IMR-90 (cell line): ENCODE measurements at regions not wholly inside any gene's neighbourhood (a gene's known extent, or its start where the extent isn't known, plus 50 kb on each side); places are given as distances from the start of the nearest gene placed in this dataset.

Experiments
- ATAC-seq: fragments of 200-7000 bp; cut with Tn5 transposase; 2 replicates; pipeline ENCODE4 v1.9.1; 2020; ENCODE audit warnings: low read depth, mild to moderate bottlenecking, moderate library complexity
- BruUV-seq: library from RNA; stranded (reverse); fragments of 400-500 nt; replicated peaks from 2 replicates; lab custom pipeline; 2021; lab: Mats Ljungman, UMichigan
- CTCF ChIA-PET: fragments of 300-600 bp; formaldehyde crosslinking; extraction: SDS; loops from one replicate; lab custom pipeline; 2021; ENCODE audit warnings: antibody characterized with exemption; lab: Yijun Ruan, JAX
- POLR2A ChIA-PET: fragments of 300-600 bp; sonication (Branson Sonifier 250); formaldehyde crosslinking; loops from one replicate; lab custom pipeline; 2022; ENCODE audit warnings: antibody characterized with exemption; ENCODE audit not compliant: unreplicated experiment; lab: Charles Lee
- DNase-seq: peaks from one replicate; pipeline ENCODE4 v3.0.0; 2013
- H2AFZ ChIP-seq: replicated peaks from 2 replicates; pipeline ENCODE3; 2013; ENCODE audit warnings: low read length, mild to moderate bottlenecking; ENCODE audit not compliant: poor library complexity
- H2AK5ac ChIP-seq: 2 replicates; pipeline ENCODE4 v1.6.1; 2013; ENCODE audit warnings: low read depth, low read length, inconsistent platforms
- H2AK9ac ChIP-seq: replicated peaks from 2 replicates; pipeline ENCODE3; 2013; ENCODE audit warnings: mild to moderate bottlenecking, low read depth, low read length, moderate library complexity; ENCODE audit not compliant: poor library complexity
- H2BK120ac ChIP-seq: 2 replicates; pipeline ENCODE4 v1.6.1; 2013; ENCODE audit warnings: low read depth, low read length, inconsistent platforms
- H2BK15ac ChIP-seq: 3 replicates; pipeline ENCODE4 v1.6.1; 2013; ENCODE audit warnings: low read depth, low read length, inconsistent platforms
- H2BK20ac ChIP-seq: 2 replicates; pipeline ENCODE4 v1.6.1; 2013; ENCODE audit warnings: low read depth, mild to moderate bottlenecking, inconsistent platforms, low read length, moderate library complexity
- H2BK5ac ChIP-seq: 2 replicates; pipeline ENCODE4 v1.6.1; 2013; ENCODE audit warnings: mild to moderate bottlenecking, low read depth, low read length, inconsistent platforms; ENCODE audit not compliant: poor library complexity, severe bottlenecking
- H3K14ac ChIP-seq: replicated peaks from 2 replicates; pipeline ENCODE4 v1.6.1; 2013; ENCODE audit warnings: low read depth, low read length, inconsistent platforms
- H3K18ac ChIP-seq: 2 replicates; pipeline ENCODE4 v1.6.1; 2013; ENCODE audit warnings: low read depth, low read length, control low read depth
- H3K23ac ChIP-seq: 2 replicates; pipeline ENCODE4 v1.6.1; 2013; ENCODE audit warnings: low read depth, low read length, inconsistent platforms
- H3K27ac ChIP-seq: 2 replicates; pipeline ENCODE4 v1.5.1; 2013; ENCODE audit warnings: mild to moderate bottlenecking, control low read depth, low read length; ENCODE audit not compliant: insufficient read depth
- H3K27me3 ChIP-seq: 2 replicates; pipeline ENCODE4 v1.6.1; 2013; ENCODE audit warnings: low read length; ENCODE audit not compliant: control insufficient read depth, insufficient read depth
- H3K36me3 ChIP-seq: 2 replicates; pipeline ENCODE4 v1.6.1; 2013; ENCODE audit warnings: low read length, mixed read lengths; ENCODE audit not compliant: control insufficient read depth, insufficient read depth
- H3K4ac ChIP-seq: 2 replicates; pipeline ENCODE4 v1.6.1; 2013; ENCODE audit warnings: low read depth, low read length, inconsistent platforms
- H3K4me1 ChIP-seq: 2 replicates; pipeline ENCODE4 v1.6.1; 2013; ENCODE audit warnings: low read length, mixed read lengths; ENCODE audit not compliant: control insufficient read depth, insufficient read depth
- H3K4me2 ChIP-seq: 2 replicates; pipeline ENCODE4 v1.6.1; 2013; ENCODE audit warnings: low read depth, mild to moderate bottlenecking, control low read depth, low read length, moderate library complexity
- H3K4me3 ChIP-seq: 2 replicates; pipeline ENCODE4 v1.5.1; 2013; ENCODE audit warnings: low read depth, mild to moderate bottlenecking, control low read depth, low read length, moderate library complexity; ENCODE audit not compliant: insufficient read depth
- H3K56ac ChIP-seq: 2 replicates; pipeline ENCODE4 v1.6.1; 2013; ENCODE audit warnings: low read length, inconsistent platforms; ENCODE audit not compliant: insufficient read depth; ENCODE audit errors: extremely low read depth
- H3K79me1 ChIP-seq, 2 experiments: 2 replicates each; pipeline ENCODE4 v1.6.1; 2013; ENCODE audit warnings: low read length in 2 of 2, inconsistent platforms in 1 of 2, low read depth in 1 of 2
- H3K9ac ChIP-seq: 2 replicates; pipeline ENCODE4 v1.6.1; 2013; ENCODE audit warnings: low read depth, low read length, control low read depth
- H3K9me1 ChIP-seq: 2 replicates; pipeline ENCODE4 v1.6.1; 2013; ENCODE audit warnings: low read length, inconsistent platforms; ENCODE audit not compliant: insufficient read depth
- H3K9me3 ChIP-seq: 2 replicates; pipeline ENCODE4 v1.6.1; 2013; ENCODE audit warnings: low read length; ENCODE audit not compliant: control insufficient read depth, insufficient read depth
- H4K20me1 ChIP-seq: 2 replicates; pipeline ENCODE4 v1.6.1; 2013; ENCODE audit warnings: low read length, inconsistent platforms; ENCODE audit not compliant: insufficient read depth
- H4K5ac ChIP-seq: 2 replicates; pipeline ENCODE4 v1.6.1; 2013; ENCODE audit warnings: mild to moderate bottlenecking, low read depth, low read length, control low read depth
- H4K8ac ChIP-seq, 2 experiments: 2 replicates each; pipeline ENCODE4 v1.6.1; 2013; ENCODE audit warnings: low read depth in 2 of 2, low read length in 2 of 2, control low read depth in 1 of 2, inconsistent platforms in 1 of 2
- H4K91ac ChIP-seq: 2 replicates; pipeline ENCODE4 v1.6.1; 2013; ENCODE audit warnings: low read depth, low read length, inconsistent platforms; ENCODE audit not compliant: insufficient read depth
- BHLHE40 ChIP-seq: fragments of 150-350 bp; IDR thresholded peaks from 2 replicates; pipeline ENCODE4 v1.6.1; 2016; ENCODE audit warnings: mild to moderate bottlenecking, low read depth, low read length
- CEBPB ChIP-seq: IDR thresholded peaks from 2 replicates; pipeline ENCODE4 v1.6.1; 2012; ENCODE audit warnings: low read depth, low read length, improper control_type of control experiment
- CHD1 ChIP-seq: IDR thresholded peaks from 2 replicates; pipeline ENCODE4 v1.6.1; 2012; ENCODE audit warnings: low read depth, low read length, improper control_type of control experiment
- FOS ChIP-seq: fragments of 150-350 bp; IDR thresholded peaks from 2 replicates; pipeline ENCODE4 v1.6.1; 2016; ENCODE audit warnings: low read depth, low read length
- MAFK ChIP-seq: IDR thresholded peaks from 2 replicates; pipeline ENCODE4 v1.6.1; 2012; ENCODE audit warnings: low read depth, low read length, improper control_type of control experiment
- MAZ ChIP-seq: IDR thresholded peaks from 2 replicates; pipeline ENCODE4 v1.6.1; 2012; ENCODE audit warnings: low read depth, mild to moderate bottlenecking, low read length, improper control_type of control experiment, moderate library complexity, borderline replicate concordance
- MXI1 ChIP-seq: IDR thresholded peaks from 2 replicates; pipeline ENCODE4 v1.6.1; 2012; ENCODE audit warnings: low read depth, mild to moderate bottlenecking, low read length, moderate library complexity, borderline replicate concordance
- NFE2L2 ChIP-seq: fragments of 150-350 bp; IDR thresholded peaks from 2 replicates; pipeline ENCODE4 v1.6.1; 2016; ENCODE audit warnings: low read depth, mild to moderate bottlenecking, low read length
- POLR2A ChIP-seq: IDR thresholded peaks from 2 replicates; pipeline ENCODE4 v1.6.1; 2012; ENCODE audit warnings: mild to moderate bottlenecking, low read depth, low read length
- RAD21 ChIP-seq: IDR thresholded peaks from 2 replicates; pipeline ENCODE4 v1.6.1; 2012; ENCODE audit warnings: low read length, improper control_type of control experiment
- RFX5 ChIP-seq: IDR thresholded peaks from 2 replicates; pipeline ENCODE4 v1.8.0; 2012; ENCODE audit warnings: low read depth, mild to moderate bottlenecking, low read length, moderate library complexity
- SMC3 ChIP-seq: fragments of 150-350 bp; IDR thresholded peaks from 2 replicates; pipeline ENCODE4 v1.6.1; 2016; ENCODE audit warnings: low read depth, mild to moderate bottlenecking, antibody characterized with exemption, low read length, moderate library complexity
- WGBS, 2 experiments: methylation state at CpG; one replicate each; pipeline versions ENCODE4 v1.1.5 to v1.1.7; 2013; ENCODE audit warnings: missing lambda C conversion rate in 2 of 2; ENCODE audit not compliant: insufficient read length in 1 of 2; ENCODE audit errors: extremely low coverage in 2 of 2; 5-methylcytosine and 5-hydroxymethylcytosine counted together
- dilution Hi-C: fragments of 300-500 bp; cut with HindIII; formaldehyde crosslinking; loops from one replicate; pipeline ENCODE4 v1.14.3; 2018; ENCODE audit warnings: low sequenced_read_pairs; ENCODE audit not compliant: unreplicated experiment
- in situ Hi-C: fragments of 300-500 bp; cut with MboI; formaldehyde crosslinking; loops from 3 replicates; pipeline ENCODE4 v1.14.3; 2019; ENCODE audit warnings: low sequenced_read_pairs, inconsistent platforms, mixed read lengths
- intact Hi-C: fragments of 100-400 bp; cut with micrococcal nuclease; formaldehyde crosslinking; loops from 2 replicates; pipeline ENCODE4 v1.10.0; 2022
- TF ChIP-seq, protein P1 (sequence below): fragments of 150-350 bp; IDR thresholded peaks from 2 replicates; pipeline ENCODE4 v1.6.1; 2016; ENCODE audit warnings: low read depth, mild to moderate bottlenecking, low read length, moderate library complexity, borderline replicate concordance
- TF ChIP-seq, protein P2 (sequence below): conservative IDR thresholded peaks from 2 replicates; pipeline ENCODE4 v1.5.1; 2012; ENCODE audit warnings: mild to moderate bottlenecking, low read depth, low read length, improper control_type of control experiment
- TF ChIP-seq, protein P3 (sequence below): fragments of 150-350 bp; IDR thresholded peaks from 2 replicates; pipeline ENCODE4 v1.6.1; 2017; ENCODE audit warnings: mild to moderate bottlenecking, antibody characterized with exemption, low read length, low read depth

DNA sequence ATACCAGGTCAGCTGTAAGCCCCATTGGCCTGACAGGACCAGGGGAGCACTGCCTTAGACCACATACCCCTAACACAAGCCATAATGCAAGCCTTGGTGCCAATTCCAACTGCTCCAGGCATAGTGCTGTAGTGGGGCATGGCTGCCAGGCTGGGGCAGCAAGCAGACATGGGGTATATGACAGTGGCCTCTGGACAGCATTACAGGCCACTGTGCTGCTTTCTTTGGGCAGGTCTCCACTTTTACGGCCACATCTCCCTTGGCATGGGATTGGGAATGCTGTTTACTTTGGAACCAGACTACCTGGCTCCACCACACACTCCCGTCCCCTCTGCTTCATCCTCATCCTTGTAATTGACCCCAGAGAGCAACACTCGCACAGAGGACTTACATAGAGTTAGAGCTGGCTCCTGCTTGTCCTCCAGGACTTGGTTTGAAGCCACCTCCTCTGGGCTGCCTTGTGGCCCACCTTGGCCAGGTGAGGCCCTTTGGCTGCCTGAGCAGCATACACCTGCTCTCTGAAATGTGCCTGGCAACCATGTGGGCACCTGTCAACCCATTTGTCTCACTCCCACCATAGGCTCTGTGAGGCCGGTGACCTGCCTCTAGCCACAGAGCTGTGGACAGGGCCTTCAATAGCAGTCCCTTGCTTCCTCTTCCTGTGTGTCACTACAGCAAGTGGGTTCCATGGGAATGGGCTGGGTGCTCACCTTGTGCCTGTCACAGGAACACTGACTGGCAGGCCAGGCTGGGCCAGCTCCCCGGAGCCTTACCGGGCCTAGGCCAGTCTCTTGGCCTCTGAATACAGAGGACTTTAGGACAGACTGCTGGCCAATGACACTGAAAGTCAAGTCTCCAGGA is 262.6 kb upstream of the HS6ST1 start:
- Histone ChIP-seq H2BK20ac (no peak overlapping the region), H2AK9ac (no peak overlapping the region), H3K36me3 (no peaks in the 10 kb centered on the region), H4K5ac (no peak overlapping the region), H3K27me3 (no peaks in the 10 kb centered on the region), H3K4me2 (no peak overlapping the region), H3K56ac (no peak overlapping the region), H4K20me1 (no peaks in the 10 kb centered on the region), H3K9ac (no peak overlapping the region), H3K4me3 (no peak overlapping the region), H2BK5ac (no peak overlapping the region), H3K27ac (no peak overlapping the region), H3K4ac (peak overlapping the region; percentile 24; the same call in 1 of the 2 replicates), H3K79me1 (no peaks in the 10 kb centered on the region), H3K9me3 (peaks cover 2% of the 10 kb centered on the region; the same call in 1 of the 2 replicates), H3K14ac (no peak overlapping the region), H3K23ac (no peak overlapping the region), H2BK15ac (peak overlapping the region; percentile 77; the same call in 2 of the 3 replicates), H3K4me1 (peaks cover under 1% of the 10 kb centered on the region; the same call in 1 of the 2 replicates), H4K8ac (no peak overlapping the region), H3K18ac (no peak overlapping the region), H4K91ac (no peak overlapping the region), H2AK5ac (no peak overlapping the region; the same call in 1 of the 2 replicates), H2AFZ (peak overlapping the region; percentile 15), H2BK120ac (peak overlapping the region; percentile 21; the same call in 1 of the 2 replicates), H3K9me1 (peaks cover 3% of the 10 kb centered on the region; the same call in 1 of the 2 replicates)
- dilution Hi-C loops (no loop called here), in situ Hi-C loops (no loop called here), intact Hi-C loops (no loop called here)
- no TSS peak for BruUV-seq
- ChIA-PET CTCF (no interaction called here), POLR2A (no interaction called here)
- ATAC-seq (no peak), DNase-seq (no peak)
- WGBS, 2 experiments, result 94% methylated on average over 3 of the region's 6 CpGs; no CpG with 5 or more reads in 1 of the 2 experiments
- TF ChIP-seq RAD21 (no peak), FOS (no peak), BHLHE40 (no peak), MXI1 (no peak), RFX5 (no peak), MAFK (no peak), MAZ (no peak), CHD1 (no peak), CEBPB (no peak), NFE2L2 (no peak), POLR2A (no peak), SMC3 (no peak)
- TF ChIP-seq, protein P1, sequence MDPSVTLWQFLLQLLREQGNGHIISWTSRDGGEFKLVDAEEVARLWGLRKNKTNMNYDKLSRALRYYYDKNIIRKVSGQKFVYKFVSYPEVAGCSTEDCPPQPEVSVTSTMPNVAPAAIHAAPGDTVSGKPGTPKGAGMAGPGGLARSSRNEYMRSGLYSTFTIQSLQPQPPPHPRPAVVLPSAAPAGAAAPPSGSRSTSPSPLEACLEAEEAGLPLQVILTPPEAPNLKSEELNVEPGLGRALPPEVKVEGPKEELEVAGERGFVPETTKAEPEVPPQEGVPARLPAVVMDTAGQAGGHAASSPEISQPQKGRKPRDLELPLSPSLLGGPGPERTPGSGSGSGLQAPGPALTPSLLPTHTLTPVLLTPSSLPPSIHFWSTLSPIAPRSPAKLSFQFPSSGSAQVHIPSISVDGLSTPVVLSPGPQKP, result no peak
- TF ChIP-seq, protein P2, sequence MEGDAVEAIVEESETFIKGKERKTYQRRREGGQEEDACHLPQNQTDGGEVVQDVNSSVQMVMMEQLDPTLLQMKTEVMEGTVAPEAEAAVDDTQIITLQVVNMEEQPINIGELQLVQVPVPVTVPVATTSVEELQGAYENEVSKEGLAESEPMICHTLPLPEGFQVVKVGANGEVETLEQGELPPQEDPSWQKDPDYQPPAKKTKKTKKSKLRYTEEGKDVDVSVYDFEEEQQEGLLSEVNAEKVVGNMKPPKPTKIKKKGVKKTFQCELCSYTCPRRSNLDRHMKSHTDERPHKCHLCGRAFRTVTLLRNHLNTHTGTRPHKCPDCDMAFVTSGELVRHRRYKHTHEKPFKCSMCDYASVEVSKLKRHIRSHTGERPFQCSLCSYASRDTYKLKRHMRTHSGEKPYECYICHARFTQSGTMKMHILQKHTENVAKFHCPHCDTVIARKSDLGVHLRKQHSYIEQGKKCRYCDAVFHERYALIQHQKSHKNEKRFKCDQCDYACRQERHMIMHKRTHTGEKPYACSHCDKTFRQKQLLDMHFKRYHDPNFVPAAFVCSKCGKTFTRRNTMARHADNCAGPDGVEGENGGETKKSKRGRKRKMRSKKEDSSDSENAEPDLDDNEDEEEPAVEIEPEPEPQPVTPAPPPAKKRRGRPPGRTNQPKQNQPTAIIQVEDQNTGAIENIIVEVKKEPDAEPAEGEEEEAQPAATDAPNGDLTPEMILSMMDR, result no peak
- TF ChIP-seq, protein P3, sequence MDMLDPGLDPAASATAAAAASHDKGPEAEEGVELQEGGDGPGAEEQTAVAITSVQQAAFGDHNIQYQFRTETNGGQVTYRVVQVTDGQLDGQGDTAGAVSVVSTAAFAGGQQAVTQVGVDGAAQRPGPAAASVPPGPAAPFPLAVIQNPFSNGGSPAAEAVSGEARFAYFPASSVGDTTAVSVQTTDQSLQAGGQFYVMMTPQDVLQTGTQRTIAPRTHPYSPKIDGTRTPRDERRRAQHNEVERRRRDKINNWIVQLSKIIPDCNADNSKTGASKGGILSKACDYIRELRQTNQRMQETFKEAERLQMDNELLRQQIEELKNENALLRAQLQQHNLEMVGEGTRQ, result no peak
